ENCODE measurements at regions not wholly inside any gene's neighbourhood (a gene's known extent, or its start where the extent isn't known, plus 50 kb on each side); places are given as distances from the start of the nearest gene placed in this dataset.

DNA sequence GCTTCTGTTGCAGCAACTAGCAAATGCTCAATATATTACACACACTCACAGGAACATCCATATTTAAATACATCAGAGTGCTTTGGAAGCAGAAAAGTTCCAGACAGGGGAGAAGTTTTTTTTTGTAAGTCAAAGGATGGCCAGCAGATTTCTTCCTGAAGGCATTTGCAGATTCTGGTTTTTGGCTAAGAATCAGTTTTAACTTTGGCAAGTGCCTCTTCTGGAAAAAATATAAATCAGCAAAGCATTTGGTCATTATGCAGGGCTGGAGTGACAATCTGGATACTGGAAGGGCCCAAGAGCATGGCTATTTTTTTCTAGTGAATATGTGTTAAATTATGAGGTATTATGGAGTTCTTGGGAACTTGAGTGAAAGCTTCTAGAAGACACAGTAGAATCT is 495.3 kb upstream of the ARPP21 start:
- TF ChIP-seq, protein P1, sequence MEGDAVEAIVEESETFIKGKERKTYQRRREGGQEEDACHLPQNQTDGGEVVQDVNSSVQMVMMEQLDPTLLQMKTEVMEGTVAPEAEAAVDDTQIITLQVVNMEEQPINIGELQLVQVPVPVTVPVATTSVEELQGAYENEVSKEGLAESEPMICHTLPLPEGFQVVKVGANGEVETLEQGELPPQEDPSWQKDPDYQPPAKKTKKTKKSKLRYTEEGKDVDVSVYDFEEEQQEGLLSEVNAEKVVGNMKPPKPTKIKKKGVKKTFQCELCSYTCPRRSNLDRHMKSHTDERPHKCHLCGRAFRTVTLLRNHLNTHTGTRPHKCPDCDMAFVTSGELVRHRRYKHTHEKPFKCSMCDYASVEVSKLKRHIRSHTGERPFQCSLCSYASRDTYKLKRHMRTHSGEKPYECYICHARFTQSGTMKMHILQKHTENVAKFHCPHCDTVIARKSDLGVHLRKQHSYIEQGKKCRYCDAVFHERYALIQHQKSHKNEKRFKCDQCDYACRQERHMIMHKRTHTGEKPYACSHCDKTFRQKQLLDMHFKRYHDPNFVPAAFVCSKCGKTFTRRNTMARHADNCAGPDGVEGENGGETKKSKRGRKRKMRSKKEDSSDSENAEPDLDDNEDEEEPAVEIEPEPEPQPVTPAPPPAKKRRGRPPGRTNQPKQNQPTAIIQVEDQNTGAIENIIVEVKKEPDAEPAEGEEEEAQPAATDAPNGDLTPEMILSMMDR (IDR thresholded peaks at IDR 0.05; ENCODE audit: low read depth, low read length): no peak
- TF ChIP-seq POLR2A (IDR thresholded peaks at IDR 0.05; ENCODE audit: extremely low read depth, insufficient read length): no peak
- no peak for TF ChIP-seq MYC (IDR thresholded peaks at IDR 0.05; ENCODE audit: low read depth, low read length)
- TF ChIP-seq, protein P2, sequence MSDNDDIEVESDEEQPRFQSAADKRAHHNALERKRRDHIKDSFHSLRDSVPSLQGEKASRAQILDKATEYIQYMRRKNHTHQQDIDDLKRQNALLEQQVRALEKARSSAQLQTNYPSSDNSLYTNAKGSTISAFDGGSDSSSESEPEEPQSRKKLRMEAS (IDR thresholded peaks at IDR 0.05; ENCODE audit: low read depth, low read length): no peak
